NCI-H2196 (cell line): ENCODE measurements at regions not wholly inside any gene's neighbourhood (a gene's known extent, or its start where the extent isn't known, plus 50 kb on each side); places are given as distances from the start of the nearest gene placed in this dataset.
"Not testable (repeated sequence)": the region's sequence is repeated elsewhere in the genome, so short reads cannot be mapped to it uniquely, and the experiment has no call there.

Source experiments
- DNase-seq: peaks from one replicate; lab custom pipeline; 2025; ENCODE audit not compliant: unreplicated experiment; lab: John Stamatoyannopoulos, UW

- DNase-seq = no peak
Observed at GRCh38 chr1:91604632-91605031, 104.0 kb downstream of the CDC7 start.

- DNase-seq = no peak
Observed at GRCh38 chr1:91605566-91605965, 104.9 kb downstream of the CDC7 start.

- DNase-seq = no peak
Observed at GRCh38 chr1:91606546-91607078, 106.0 kb downstream of the CDC7 start.

GRCh38 chr1:91607686-91608085, 107.0 kb downstream of the CDC7 start:
- DNase-seq = not testable (repeated sequence)

- DNase-seq = no peak
Observed at GRCh38 chr1:91608876-91609275, 108.2 kb downstream of the CDC7 start.

- no peak for DNase-seq
Observed at GRCh38 chr1:91609551-91609950, 108.9 kb downstream of the CDC7 start.

- DNase-seq = no peak
Observed at GRCh38 chr1:91610102-91610501, 109.5 kb downstream of the CDC7 start.

- DNase-seq = no peak
Observed at GRCh38 chr1:91610789-91611188, 110.1 kb downstream of the CDC7 start.

- no peak for DNase-seq
Observed at GRCh38 chr1:91611483-91611917, 110.8 kb downstream of the CDC7 start.

- no peak for DNase-seq
Observed at GRCh38 chr1:91613595-91613994, 112.9 kb downstream of the CDC7 start.

GRCh38 chr1:91616712-91617111, 116.1 kb downstream of the CDC7 start:
- no peak for DNase-seq

- peak; percentile 65 for DNase-seq
Observed at GRCh38 chr1:91617285-91617765, 116.7 kb downstream of the CDC7 start.

- DNase-seq = no peak
Observed at GRCh38 chr1:91619881-91620280, 119.2 kb downstream of the CDC7 start.

- no peak for DNase-seq
Observed at GRCh38 chr1:91621360-91621759, 120.7 kb downstream of the CDC7 start.

- no peak for DNase-seq
Observed at GRCh38 chr1:91621907-91622306, 121.3 kb downstream of the CDC7 start.

GRCh38 chr1:91622616-91623015, 122.0 kb downstream of the CDC7 start:
- no peak for DNase-seq

- DNase-seq = no peak
Observed at GRCh38 chr1:91623020-91623419, 122.4 kb downstream of the CDC7 start.

GRCh38 chr1:91624331-91624730, 123.7 kb downstream of the CDC7 start:
- DNase-seq = no peak
